Fibroblast of villous mesenchyme (primary cell): ENCODE measurements at regions not wholly inside any gene's neighbourhood (a gene's known extent, or its start where the extent isn't known, plus 50 kb on each side); places are given as distances from the start of the nearest gene placed in this dataset. TPM values are rescaled to one million over a fixed set of nuclear protein-coding genes. Genes with fewer than 3 reads are reported as not detected.
A peak's percentile ranks its signal among the peaks of the same experiment; 100 is the strongest.

Source experiments
- DNase-seq: peaks from one replicate; pipeline ENCODE4 v3.0.0-alpha.2; 2010; ENCODE audit warnings: low read depth
- H3K4me3 ChIP-seq: 2 replicates; pipeline ENCODE4 v1.5.1; 2011; ENCODE audit warnings: low read depth, mild to moderate bottlenecking, low read length
- small RNA-seq: library from RNA; depleted of rRNA; stranded (forward); fragments of <200 nt; gene quantifications from one replicate; pipeline ENCODE3, GENCODE V24; 2012
- TF ChIP-seq, protein P1 (sequence below): IDR thresholded peaks from 2 replicates; pipeline ENCODE4 v1.5.1; 2012; ENCODE audit warnings: low read depth, mild to moderate bottlenecking, low read length; ENCODE audit not compliant: insufficient read depth

GRCh38 chr18:33804258-33804657, 226.2 kb downstream of the ASXL3 start:
- TF ChIP-seq, protein P1, sequence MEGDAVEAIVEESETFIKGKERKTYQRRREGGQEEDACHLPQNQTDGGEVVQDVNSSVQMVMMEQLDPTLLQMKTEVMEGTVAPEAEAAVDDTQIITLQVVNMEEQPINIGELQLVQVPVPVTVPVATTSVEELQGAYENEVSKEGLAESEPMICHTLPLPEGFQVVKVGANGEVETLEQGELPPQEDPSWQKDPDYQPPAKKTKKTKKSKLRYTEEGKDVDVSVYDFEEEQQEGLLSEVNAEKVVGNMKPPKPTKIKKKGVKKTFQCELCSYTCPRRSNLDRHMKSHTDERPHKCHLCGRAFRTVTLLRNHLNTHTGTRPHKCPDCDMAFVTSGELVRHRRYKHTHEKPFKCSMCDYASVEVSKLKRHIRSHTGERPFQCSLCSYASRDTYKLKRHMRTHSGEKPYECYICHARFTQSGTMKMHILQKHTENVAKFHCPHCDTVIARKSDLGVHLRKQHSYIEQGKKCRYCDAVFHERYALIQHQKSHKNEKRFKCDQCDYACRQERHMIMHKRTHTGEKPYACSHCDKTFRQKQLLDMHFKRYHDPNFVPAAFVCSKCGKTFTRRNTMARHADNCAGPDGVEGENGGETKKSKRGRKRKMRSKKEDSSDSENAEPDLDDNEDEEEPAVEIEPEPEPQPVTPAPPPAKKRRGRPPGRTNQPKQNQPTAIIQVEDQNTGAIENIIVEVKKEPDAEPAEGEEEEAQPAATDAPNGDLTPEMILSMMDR, result no peak

DNA sequence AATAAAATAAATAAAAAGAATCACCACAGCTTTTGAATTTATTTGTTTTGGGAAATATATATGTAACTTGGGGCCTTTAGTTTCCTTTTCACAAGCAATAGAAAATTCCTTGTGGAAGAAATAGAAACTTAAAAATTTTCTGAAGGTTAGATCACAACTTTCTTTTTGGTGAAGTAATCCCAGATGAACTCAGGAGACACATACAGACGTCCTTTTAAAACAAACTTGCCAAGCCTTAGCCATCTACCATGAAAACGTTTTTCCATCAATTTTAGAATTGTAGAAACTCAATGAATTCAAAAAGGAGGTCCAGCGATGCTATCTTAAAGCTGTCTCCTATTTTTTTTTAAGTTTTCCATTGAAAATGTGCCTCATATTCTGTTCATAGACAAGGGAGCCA, 225.6 kb downstream of the ASXL3 start:
- H3K4me3 ChIP-seq, result no peak overlapping the region
- TF ChIP-seq, protein P1, result no peak
- DNase-seq, result no peak

More at GRCh38 chr18:33804258-33804657, 226.2 kb downstream of the ASXL3 start:
- H3K4me3 ChIP-seq, result no peak overlapping the region
- DNase-seq, result peak; percentile 21

DNA sequence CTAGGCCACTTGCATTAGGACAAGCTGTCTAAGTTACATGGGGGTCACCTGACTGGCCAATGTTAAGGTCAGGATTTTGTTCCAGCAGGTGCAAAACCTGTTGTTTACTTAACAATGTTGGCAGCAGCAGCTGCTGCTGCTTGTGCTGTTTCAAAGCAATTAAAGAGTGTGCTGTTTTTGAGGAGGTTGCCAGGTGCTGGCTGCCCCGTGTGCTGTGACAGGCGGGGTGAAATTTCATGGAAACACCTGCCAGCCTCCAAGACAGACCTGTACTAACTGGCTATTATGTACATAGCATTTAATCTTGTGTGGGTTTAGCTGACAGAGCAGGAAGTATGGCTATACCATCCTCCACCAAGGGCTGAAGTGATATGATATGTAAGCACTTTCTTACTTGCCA, 224.9 kb downstream of the ASXL3 start:
- TF ChIP-seq, protein P1, result no peak
- H3K4me3 ChIP-seq, result no peak overlapping the region
- no peak for DNase-seq

Small RNA genes in the stretch of these regions (small RNA-seq; reads per million reads assigned to genes)
- not detected for gene RF00019
